ENCODE measurements at regions not wholly inside any gene's neighbourhood (a gene's known extent, or its start where the extent isn't known, plus 50 kb on each side); places are given as distances from the start of the nearest gene placed in this dataset.

DNA sequence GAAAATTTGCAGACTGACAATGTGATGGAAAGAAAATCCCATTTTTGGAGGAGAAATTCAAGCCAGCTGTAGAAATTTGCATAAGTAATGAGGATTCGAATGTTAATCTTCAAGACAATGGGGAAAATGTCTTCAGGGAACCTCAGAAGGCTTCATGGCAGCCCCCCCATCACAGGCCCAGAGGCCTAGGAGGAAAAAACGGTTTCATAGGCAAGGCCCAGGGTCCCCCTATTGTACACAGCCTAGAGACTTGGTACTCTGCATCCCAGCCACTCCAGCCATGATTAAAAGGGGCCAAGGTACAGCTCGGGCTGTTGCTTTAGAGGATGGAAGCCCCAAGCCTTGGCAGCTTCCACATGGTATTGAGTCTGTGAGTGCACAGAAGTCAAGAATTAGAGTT lies 303.6 kb upstream of the PCDH7 start:
- Mint-ChIP-seq H3K4me1 (no peaks in the 10 kb centered on the region), H3K27me3 (ENCODE audit: insufficient read depth, low read depth, poor library complexity) (peaks cover 1% of the 10 kb centered on the region), H3K4me3 (no peak overlapping the region), H3K9me3 (peaks cover 76% of the 10 kb centered on the region), H3K27ac (no peak overlapping the region), H3K36me3 (ENCODE audit: low read depth) (peaks cover 58% of the 10 kb centered on the region)
- no peak for ATAC-seq
- Histone ChIP-seq H3K4me3 (no peak overlapping the region), H3K27ac (ENCODE audit: low read depth) (no peak overlapping the region), H3K79me2 (replicated peaks; ENCODE audit: insufficient read depth) (no peaks in the 10 kb centered on the region), H3K9me2 (ENCODE audit: insufficient read depth) (peaks cover 11% of the 10 kb centered on the region; the same call in 1 of the 2 replicates), H3K36me3 (ENCODE audit: insufficient read depth) (peaks cover 11% of the 10 kb centered on the region; the same call in 1 of the 2 replicates), H3K4me2 (no peak overlapping the region), H3F3A (replicated peaks; ENCODE audit: low read depth) (no peaks in the 10 kb centered on the region), H3K4me1 (ENCODE audit: insufficient read depth) (no peaks in the 10 kb centered on the region), H4K20me1 (replicated peaks; ENCODE audit: insufficient read depth) (no peaks in the 10 kb centered on the region), H3K27me3 (ENCODE audit: insufficient read depth) (no peaks in the 10 kb centered on the region), H2AFZ (no peak overlapping the region)
- TF ChIP-seq CREB1 (CRISPR knock-in tag; IDR thresholded peaks at IDR 0.05; ENCODE audit: low read depth) = no peak
- TF ChIP-seq NANOG (IDR thresholded peaks at IDR 0.05; ENCODE audit: borderline replicate concordance) = no peak
- no peak for TF ChIP-seq JUNB (IDR thresholded peaks at IDR 0.05; ENCODE audit: unreplicated experiment)
- TF ChIP-seq, protein P1, sequence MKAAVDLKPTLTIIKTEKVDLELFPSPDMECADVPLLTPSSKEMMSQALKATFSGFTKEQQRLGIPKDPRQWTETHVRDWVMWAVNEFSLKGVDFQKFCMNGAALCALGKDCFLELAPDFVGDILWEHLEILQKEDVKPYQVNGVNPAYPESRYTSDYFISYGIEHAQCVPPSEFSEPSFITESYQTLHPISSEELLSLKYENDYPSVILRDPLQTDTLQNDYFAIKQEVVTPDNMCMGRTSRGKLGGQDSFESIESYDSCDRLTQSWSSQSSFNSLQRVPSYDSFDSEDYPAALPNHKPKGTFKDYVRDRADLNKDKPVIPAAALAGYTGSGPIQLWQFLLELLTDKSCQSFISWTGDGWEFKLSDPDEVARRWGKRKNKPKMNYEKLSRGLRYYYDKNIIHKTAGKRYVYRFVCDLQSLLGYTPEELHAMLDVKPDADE (IDR thresholded peaks at IDR 0.05) = no peak
- no peak for TF ChIP-seq EZH2 (IDR thresholded peaks at IDR 0.05; ENCODE audit: low read depth, unreplicated experiment)
- no peak for TF ChIP-seq ZNF331 (CRISPR knock-in tag; IDR thresholded peaks at IDR 0.05; ENCODE audit: low read depth)
- TF ChIP-seq, protein P2, sequence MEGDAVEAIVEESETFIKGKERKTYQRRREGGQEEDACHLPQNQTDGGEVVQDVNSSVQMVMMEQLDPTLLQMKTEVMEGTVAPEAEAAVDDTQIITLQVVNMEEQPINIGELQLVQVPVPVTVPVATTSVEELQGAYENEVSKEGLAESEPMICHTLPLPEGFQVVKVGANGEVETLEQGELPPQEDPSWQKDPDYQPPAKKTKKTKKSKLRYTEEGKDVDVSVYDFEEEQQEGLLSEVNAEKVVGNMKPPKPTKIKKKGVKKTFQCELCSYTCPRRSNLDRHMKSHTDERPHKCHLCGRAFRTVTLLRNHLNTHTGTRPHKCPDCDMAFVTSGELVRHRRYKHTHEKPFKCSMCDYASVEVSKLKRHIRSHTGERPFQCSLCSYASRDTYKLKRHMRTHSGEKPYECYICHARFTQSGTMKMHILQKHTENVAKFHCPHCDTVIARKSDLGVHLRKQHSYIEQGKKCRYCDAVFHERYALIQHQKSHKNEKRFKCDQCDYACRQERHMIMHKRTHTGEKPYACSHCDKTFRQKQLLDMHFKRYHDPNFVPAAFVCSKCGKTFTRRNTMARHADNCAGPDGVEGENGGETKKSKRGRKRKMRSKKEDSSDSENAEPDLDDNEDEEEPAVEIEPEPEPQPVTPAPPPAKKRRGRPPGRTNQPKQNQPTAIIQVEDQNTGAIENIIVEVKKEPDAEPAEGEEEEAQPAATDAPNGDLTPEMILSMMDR (conservative IDR thresholded peaks at IDR 0.05; ENCODE audit: low read depth in 2 of 2) = no peak
- TF ChIP-seq, protein P3, sequence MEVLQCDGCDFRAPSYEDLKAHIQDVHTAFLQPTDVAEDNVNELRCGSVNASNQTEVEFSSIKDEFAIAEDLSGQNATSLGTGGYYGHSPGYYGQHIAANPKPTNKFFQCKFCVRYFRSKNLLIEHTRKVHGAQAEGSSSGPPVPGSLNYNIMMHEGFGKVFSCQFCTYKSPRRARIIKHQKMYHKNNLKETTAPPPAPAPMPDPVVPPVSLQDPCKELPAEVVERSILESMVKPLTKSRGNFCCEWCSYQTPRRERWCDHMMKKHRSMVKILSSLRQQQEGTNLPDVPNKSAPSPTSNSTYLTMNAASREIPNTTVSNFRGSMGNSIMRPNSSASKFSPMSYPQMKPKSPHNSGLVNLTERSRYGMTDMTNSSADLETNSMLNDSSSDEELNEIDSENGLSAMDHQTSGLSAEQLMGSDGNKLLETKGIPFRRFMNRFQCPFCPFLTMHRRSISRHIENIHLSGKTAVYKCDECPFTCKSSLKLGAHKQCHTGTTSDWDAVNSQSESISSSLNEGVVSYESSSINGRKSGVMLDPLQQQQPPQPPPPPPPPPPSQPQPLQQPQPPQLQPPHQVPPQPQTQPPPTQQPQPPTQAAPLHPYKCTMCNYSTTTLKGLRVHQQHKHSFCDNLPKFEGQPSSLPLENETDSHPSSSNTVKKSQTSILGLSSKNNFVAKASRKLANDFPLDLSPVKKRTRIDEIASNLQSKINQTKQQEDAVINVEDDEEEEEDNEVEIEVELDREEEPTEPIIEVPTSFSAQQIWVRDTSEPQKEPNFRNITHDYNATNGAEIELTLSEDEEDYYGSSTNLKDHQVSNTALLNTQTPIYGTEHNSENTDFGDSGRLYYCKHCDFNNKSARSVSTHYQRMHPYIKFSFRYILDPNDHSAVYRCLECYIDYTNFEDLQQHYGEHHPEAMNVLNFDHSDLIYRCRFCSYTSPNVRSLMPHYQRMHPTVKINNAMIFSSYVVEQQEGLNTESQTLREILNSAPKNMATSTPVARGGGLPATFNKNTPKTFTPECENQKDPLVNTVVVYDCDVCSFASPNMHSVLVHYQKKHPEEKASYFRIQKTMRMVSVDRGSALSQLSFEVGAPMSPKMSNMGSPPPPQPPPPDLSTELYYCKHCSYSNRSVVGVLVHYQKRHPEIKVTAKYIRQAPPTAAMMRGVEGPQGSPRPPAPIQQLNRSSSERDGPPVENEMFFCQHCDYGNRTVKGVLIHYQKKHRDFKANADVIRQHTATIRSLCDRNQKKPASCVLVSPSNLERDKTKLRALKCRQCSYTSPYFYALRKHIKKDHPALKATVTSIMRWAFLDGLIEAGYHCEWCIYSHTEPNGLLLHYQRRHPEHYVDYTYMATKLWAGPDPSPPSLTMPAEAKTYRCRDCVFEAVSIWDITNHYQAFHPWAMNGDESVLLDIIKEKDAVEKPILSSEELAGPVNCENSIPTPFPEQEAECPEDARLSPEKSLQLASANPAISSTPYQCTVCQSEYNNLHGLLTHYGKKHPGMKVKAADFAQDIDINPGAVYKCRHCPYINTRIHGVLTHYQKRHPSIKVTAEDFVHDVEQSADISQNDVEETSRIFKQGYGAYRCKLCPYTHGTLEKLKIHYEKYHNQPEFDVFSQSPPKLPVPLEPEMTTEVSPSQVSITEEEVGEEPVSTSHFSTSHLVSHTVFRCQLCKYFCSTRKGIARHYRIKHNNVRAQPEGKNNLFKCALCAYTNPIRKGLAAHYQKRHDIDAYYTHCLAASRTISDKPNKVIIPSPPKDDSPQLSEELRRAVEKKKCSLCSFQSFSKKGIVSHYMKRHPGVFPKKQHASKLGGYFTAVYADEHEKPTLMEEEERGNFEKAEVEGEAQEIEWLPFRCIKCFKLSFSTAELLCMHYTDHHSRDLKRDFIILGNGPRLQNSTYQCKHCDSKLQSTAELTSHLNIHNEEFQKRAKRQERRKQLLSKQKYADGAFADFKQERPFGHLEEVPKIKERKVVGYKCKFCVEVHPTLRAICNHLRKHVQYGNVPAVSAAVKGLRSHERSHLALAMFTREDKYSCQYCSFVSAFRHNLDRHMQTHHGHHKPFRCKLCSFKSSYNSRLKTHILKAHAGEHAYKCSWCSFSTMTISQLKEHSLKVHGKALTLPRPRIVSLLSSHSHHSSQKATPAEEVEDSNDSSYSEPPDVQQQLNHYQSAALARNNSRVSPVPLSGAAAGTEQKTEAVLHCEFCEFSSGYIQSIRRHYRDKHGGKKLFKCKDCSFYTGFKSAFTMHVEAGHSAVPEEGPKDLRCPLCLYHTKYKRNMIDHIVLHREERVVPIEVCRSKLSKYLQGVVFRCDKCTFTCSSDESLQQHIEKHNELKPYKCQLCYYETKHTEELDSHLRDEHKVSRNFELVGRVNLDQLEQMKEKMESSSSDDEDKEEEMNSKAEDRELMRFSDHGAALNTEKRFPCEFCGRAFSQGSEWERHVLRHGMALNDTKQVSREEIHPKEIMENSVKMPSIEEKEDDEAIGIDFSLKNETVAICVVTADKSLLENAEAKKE (CRISPR knock-in tag; IDR thresholded peaks at IDR 0.05) = no peak
- TF ChIP-seq STAT1 (IDR thresholded peaks at IDR 0.05; ENCODE audit: unreplicated experiment) = no peak
- TF ChIP-seq EZH2phosphoT487 (IDR thresholded peaks at IDR 0.05; ENCODE audit: unreplicated experiment) = no peak
- no peak for TF ChIP-seq ZNF114 (CRISPR knock-in tag; IDR thresholded peaks at IDR 0.05)
- TF ChIP-seq, protein P4, sequence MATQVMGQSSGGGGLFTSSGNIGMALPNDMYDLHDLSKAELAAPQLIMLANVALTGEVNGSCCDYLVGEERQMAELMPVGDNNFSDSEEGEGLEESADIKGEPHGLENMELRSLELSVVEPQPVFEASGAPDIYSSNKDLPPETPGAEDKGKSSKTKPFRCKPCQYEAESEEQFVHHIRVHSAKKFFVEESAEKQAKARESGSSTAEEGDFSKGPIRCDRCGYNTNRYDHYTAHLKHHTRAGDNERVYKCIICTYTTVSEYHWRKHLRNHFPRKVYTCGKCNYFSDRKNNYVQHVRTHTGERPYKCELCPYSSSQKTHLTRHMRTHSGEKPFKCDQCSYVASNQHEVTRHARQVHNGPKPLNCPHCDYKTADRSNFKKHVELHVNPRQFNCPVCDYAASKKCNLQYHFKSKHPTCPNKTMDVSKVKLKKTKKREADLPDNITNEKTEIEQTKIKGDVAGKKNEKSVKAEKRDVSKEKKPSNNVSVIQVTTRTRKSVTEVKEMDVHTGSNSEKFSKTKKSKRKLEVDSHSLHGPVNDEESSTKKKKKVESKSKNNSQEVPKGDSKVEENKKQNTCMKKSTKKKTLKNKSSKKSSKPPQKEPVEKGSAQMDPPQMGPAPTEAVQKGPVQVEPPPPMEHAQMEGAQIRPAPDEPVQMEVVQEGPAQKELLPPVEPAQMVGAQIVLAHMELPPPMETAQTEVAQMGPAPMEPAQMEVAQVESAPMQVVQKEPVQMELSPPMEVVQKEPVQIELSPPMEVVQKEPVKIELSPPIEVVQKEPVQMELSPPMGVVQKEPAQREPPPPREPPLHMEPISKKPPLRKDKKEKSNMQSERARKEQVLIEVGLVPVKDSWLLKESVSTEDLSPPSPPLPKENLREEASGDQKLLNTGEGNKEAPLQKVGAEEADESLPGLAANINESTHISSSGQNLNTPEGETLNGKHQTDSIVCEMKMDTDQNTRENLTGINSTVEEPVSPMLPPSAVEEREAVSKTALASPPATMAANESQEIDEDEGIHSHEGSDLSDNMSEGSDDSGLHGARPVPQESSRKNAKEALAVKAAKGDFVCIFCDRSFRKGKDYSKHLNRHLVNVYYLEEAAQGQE (IDR thresholded peaks at IDR 0.05; ENCODE audit: unreplicated experiment) = no peak
- no peak for TF ChIP-seq POLR2AphosphoS5 (IDR thresholded peaks at IDR 0.05; ENCODE audit: low read depth)
- DNase-seq (ENCODE audit: low spot score) = no peak
